ENCODE measurements at regions not wholly inside any gene's neighbourhood (a gene's known extent, or its start where the extent isn't known, plus 50 kb on each side); places are given as distances from the start of the nearest gene placed in this dataset.
"Not testable (repeated sequence)": the region's sequence is repeated elsewhere in the genome, so short reads cannot be mapped to it uniquely, and the experiment has no call there.

- DNase-seq (ENCODE audit: low spot score): no peak
Observed at GRCh38 chr1:168490306-168490705, 53.5 kb downstream of the XCL2 start.

- no peak for DNase-seq (ENCODE audit: low spot score)
Observed at GRCh38 chr1:168488138-168488537, 55.7 kb downstream of the XCL2 start.

GRCh38 chr1:168486820-168487219, 57.0 kb downstream of the XCL2 start:
- DNase-seq (ENCODE audit: low spot score): not testable (repeated sequence)

- DNase-seq (ENCODE audit: low spot score): no peak
Observed at GRCh38 chr1:168485048-168485447, 58.7 kb downstream of the XCL2 start.

- DNase-seq (ENCODE audit: low spot score): no peak
Observed at GRCh38 chr1:168484083-168484482, 59.7 kb downstream of the XCL2 start.

- no peak for DNase-seq (ENCODE audit: low spot score)
Observed at GRCh38 chr1:168483539-168483938, 60.3 kb downstream of the XCL2 start.

- peak; percentile 55 for DNase-seq (ENCODE audit: low spot score)
Observed at GRCh38 chr1:168482106-168482505, 61.7 kb downstream of the XCL2 start.

- no peak for DNase-seq (ENCODE audit: low spot score)
Observed at GRCh38 chr1:168481586-168481985, 62.2 kb downstream of the XCL2 start.

GRCh38 chr1:168480997-168481396, 62.8 kb downstream of the XCL2 start:
- no peak for DNase-seq (ENCODE audit: low spot score)

- no peak for DNase-seq (ENCODE audit: low spot score)
Observed at GRCh38 chr1:168477792-168478191, 66.0 kb downstream of the XCL2 start.

- DNase-seq (ENCODE audit: low spot score): no peak
Observed at GRCh38 chr1:168476588-168477385, 67.0 kb downstream of the XCL2 start.

GRCh38 chr1:168474322-168474721, 69.5 kb downstream of the XCL2 start:
- no peak for DNase-seq (ENCODE audit: low spot score)

- DNase-seq (ENCODE audit: low spot score): no peak
Observed at GRCh38 chr1:168473126-168473525, 70.7 kb downstream of the XCL2 start.

- no peak for DNase-seq (ENCODE audit: low spot score)
Observed at GRCh38 chr1:168472223-168472622, 71.6 kb downstream of the XCL2 start.

GRCh38 chr1:168470901-168471431, 72.8 kb downstream of the XCL2 start:
- DNase-seq (ENCODE audit: low spot score): no peak

GRCh38 chr1:168469690-168470089, 74.1 kb downstream of the XCL2 start:
- no peak for DNase-seq (ENCODE audit: low spot score)

- DNase-seq (ENCODE audit: low spot score): no peak
Observed at GRCh38 chr1:168468822-168469221, 75.0 kb downstream of the XCL2 start.

- no peak for DNase-seq (ENCODE audit: low spot score)
Observed at GRCh38 chr1:168468042-168468809, 75.6 kb downstream of the XCL2 start.

GRCh38 chr1:168467452-168467851, 76.3 kb downstream of the XCL2 start:
- no peak for DNase-seq (ENCODE audit: low spot score)

- no peak for DNase-seq (ENCODE audit: low spot score)
Observed at GRCh38 chr1:168466714-168467131, 77.1 kb downstream of the XCL2 start.

GRCh38 chr1:168466092-168466713, 77.6 kb downstream of the XCL2 start:
- DNase-seq (ENCODE audit: low spot score): no peak

GRCh38 chr1:168461108-168461507, 82.7 kb downstream of the XCL2 start:
- DNase-seq (ENCODE audit: low spot score): not testable (repeated sequence)

- DNase-seq (ENCODE audit: low spot score): not testable (repeated sequence)
Observed at GRCh38 chr1:168457296-168457695, 86.5 kb downstream of the XCL2 start.
